Amniotic stem cell (primary cell): ENCODE measurements at regions not wholly inside any gene's neighbourhood (a gene's known extent, or its start where the extent isn't known, plus 50 kb on each side); places are given as distances from the start of the nearest gene placed in this dataset.

Experiments used
- DNase-seq: peaks from one replicate; lab custom pipeline; 2025; lab: John Stamatoyannopoulos, UW

DNA sequence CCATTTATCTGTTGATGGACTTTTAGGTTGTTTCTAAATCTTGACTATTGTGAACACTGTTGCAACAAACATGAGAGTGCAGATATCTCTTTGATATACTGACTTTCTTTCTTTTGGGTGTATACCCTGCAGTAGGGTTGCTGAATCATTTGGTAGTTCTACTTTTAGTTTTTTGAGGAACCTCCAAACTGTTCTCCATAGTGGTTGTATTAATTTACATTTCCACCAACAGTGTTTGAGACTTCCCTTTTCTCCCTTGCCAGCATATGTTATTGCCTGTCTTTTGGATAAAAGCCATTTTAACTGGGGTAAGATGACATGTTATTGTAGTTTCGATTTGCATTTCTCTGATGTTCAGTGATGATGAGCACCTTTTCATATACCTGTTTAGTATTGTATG, 330.0 kb downstream of the DDX10 start:
- no peak for DNase-seq

DNA sequence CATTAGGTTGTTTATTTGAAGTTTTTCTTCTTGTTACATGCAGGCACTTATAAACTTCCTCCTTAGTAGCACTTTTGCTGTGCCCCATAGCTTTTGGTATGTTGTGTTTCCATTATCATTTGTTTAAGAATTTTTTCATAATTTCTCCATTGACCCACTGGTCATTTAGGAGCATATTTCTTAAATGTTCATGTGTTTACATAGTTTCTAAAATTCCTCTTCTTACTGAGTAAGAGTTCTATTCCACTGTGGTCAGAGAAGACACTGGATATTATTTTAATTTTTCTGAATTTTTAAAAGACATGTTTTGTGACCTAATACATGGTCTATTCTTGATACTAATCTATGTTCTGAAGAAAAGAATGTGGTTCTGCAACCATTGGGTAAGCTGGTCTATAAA, 333.0 kb downstream of the DDX10 start:
- no peak for DNase-seq

DNA sequence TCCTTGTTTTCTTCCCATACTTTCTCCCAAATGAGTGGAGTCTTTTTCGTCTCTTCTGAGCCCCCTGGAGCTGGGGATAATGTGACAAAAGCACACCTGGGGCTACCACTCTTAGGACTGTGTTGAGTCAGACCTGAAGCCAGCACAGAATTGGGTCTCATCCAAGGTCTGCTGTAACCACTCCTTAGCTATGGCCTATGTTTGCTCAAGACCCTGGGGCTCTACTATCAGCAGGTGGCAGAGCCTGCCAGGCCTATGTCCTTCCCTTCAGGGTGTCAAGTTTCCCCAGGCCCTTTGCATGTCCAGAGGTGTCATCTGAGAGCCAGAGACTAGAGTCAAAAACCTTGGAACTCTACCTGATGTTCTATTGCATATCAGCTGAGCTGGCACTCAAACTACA, 335.7 kb downstream of the DDX10 start:
- no peak for DNase-seq

DNA sequence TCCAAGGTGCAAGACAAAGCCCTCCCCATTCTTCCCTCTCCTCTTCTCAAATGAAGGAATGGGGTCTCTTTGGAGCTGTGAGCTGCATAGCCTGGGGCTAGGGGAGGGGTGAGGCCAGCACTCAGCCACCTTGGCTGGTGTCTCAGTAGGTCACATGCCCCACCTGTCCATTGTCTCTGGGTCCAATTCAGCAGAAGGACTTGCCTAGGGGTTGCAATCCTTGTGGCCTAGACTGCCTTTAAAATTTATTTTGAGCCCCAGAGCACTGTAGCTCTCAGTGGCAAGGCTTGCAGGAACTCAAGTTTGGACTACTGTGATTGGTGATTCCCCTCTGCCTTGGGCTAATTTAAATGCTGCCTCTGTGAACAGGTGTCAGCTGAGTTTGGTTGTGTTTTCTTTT, 336.7 kb downstream of the DDX10 start:
- no peak for DNase-seq

DNA sequence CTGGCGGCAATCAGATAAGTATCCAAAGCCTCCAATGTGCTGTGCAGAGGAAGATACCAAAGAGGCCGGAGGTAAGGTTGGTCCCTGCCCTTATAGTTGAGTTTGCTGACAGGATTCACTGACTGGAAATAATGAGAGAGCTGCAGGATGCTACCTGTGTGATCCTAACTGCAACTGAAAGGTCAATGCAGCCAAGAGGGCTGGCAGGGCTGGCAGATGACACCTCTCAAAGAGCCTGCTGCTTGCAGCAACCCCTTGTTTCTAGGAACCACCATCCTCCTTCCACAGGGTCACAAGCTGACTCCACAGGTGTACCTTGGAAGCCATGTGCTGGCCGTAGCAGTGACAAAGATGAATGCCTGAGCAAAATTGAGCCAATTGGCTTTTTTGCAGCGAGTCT, 348.1 kb downstream of the DDX10 start:
- no peak for DNase-seq

DNA sequence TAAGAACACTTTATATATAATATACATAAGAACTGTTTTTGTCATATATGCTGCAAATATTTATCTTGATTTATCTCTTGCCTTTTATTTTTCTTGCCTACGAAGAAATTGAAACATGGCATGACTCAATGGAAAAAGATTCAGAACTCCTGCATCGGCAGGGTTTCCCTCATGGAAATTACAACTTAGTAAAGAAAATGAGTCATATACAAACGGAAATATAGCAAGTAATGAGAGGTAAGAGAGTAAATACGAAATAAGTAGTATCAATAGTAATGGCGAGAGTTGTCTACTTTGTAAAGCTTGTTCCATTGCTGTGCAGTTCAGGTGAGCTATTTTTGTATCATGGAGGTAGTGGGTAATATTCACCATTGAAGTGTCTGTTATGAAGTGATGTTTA, 350.4 kb downstream of the DDX10 start:
- DNase-seq: peak; percentile 57

DNA sequence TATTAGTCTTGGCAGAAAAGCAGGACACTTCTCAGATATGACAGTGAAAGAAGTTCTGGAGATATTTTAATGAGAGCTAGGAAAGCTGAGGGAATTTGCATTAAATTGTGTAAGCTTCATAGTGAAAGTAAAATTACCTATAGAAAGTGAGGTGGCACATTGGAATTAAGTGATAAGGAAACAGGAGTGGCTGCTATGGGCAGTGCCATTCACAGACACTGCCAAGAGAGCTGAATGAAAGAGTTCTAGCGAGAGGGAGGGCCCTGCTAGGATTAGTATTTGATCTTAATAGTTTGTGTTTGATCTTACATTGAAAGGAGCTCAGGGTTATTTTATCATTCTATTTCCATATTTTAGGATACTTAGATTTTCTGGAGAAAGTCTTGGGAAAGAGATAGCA, 351.9 kb downstream of the DDX10 start:
- no peak for DNase-seq

DNA sequence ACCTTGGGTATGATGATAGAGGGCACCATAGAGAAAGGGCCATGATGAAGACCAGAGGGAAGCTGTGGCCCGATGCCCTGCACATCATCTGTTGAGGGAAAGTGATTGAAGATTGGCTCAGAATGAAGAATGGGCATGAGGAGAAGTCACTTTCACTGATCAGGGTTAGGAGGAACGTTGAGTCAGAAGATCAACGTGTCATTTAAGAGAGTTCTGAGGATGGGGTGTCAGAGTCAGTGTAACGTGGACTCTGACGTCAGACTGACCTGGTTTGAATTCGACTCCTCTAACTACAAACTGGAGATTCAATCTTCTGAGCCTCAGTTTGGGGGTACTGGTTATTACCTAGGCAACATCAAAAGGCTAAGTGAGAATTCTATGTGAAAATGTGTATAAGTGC, 352.6 kb downstream of the DDX10 start:
- DNase-seq: no peak

DNA sequence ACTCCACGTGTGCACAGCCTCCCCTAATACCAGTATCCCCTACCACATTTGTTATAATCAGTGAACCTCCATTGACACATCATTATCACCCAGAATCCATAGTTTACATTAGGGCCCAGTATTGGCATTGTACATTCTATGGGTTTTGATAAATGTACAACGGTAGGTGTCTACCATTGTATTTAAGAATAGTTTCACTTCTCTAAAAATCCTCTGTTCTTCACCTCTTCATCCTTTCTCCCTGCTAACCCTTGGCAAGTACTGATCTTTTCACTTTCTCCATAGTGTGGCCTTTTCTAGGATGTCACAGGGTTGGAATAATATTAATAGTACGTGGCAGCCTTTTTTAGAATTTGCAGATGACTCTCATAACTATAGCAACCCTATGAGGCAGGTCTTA, 353.8 kb downstream of the DDX10 start:
- no peak for DNase-seq

DNA sequence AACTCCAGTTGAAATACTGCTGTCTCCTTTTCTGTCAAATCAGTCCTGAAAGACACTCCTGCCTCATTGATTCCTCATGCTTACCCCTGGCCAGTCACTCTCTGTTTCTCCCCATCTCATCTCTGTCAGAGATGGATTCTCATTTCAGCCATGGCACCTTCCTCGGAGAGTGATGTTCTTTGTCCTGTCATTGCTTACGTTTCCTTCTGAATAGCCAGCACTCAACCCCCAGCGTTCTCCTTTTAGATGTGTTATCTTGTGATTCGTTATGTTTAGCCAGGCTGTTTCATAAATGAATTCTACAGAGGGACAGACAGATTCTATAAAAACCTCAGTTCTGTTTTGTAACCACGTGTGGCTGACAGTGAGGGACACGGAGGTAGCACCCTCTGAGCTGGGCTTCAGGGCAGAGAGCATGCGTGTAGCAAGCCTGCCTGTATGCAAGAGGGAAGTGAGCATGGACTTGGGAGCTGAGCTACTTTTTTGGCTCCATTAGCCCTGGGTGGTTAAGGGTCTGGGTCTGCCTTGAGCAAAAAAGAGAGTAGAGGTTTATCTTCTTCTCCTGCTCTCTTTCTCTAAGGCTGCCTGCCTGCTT, 354.6 kb downstream of the DDX10 start:
- DNase-seq: no peak

DNA sequence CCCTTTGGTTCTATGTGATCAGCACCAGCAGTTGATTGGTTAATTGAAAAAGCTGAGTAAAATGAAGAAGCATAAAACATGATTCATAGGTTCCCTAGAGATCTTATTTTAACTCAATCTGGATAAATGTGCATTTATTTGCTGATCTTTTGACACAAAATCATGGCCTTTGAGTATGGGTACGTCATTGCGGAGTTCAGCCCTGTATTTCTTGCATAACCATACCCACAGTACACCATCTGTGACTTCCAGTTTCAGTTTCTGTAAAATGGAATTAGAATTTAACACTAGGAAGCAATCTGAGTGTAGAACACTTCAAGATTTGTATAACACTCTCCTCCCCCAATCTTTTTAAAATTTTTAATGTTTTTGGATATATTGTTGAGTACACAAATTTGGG, 358.2 kb downstream of the DDX10 start:
- no peak for DNase-seq

DNA sequence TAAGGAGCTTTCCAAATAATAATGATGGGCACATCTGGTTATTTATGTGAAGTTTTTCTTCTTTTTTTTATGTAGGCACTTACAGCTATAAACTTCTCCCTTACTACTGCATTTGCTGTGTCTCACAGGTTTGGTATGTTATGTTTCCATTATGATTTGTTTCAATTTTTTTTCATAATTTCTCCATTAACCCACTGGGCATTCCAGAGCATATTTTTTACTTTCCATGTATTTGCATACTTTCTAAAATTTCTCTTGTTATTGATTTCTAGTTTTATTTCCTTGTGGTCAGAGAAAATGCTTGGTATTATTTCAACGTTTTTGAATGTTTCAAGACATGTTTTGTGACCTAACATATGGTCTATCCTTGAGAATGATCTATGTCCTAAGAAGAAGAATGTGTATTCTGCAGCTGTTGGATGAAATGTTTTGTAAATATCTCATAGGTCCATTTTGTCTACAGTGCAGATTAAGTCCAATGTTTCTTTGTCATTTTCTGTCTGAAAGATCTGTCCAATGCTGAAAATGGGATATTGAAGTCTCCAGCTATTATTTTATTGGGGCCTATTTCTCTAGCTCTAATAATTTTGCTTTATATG, 362.1 kb downstream of the DDX10 start:
- DNase-seq: no peak

DNA sequence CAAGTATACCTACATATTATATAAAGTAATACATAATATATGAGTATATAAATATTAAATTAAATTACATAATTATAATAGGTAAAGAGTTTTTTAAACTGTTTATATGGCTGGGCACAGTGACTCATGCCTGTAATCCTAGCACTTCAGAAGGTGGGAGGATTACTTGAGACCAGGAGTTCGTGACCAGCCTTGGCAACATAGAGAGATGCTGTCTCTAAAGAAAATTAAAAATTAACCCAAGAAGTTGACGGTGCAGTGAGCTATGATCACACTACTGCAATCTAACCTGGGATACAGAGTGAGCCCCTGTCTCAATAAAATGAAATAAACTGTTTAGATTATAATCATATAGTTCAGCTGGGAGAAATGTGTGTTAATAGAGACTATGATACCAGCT, 363.0 kb downstream of the DDX10 start:
- no peak for DNase-seq

DNA sequence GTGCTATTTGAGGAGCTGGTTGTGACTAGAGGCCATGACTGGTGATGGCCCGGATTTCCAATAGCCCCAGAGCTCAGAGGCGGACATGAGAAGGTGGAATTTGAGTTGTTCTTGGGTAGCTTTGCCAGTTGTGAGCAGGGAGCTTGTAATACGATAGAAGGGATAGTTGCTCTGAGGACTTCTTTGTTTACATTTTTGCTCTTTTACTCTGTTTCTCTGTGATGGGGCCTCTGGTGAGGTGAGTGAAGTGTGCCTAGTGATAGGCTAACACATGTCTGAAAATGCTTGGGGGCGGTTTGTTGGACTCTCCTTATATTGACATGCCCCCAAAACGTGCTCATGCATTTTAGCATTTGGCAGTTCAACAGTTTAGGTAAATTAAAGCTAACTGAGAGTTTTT, 365.1 kb downstream of the DDX10 start:
- no peak for DNase-seq

DNA sequence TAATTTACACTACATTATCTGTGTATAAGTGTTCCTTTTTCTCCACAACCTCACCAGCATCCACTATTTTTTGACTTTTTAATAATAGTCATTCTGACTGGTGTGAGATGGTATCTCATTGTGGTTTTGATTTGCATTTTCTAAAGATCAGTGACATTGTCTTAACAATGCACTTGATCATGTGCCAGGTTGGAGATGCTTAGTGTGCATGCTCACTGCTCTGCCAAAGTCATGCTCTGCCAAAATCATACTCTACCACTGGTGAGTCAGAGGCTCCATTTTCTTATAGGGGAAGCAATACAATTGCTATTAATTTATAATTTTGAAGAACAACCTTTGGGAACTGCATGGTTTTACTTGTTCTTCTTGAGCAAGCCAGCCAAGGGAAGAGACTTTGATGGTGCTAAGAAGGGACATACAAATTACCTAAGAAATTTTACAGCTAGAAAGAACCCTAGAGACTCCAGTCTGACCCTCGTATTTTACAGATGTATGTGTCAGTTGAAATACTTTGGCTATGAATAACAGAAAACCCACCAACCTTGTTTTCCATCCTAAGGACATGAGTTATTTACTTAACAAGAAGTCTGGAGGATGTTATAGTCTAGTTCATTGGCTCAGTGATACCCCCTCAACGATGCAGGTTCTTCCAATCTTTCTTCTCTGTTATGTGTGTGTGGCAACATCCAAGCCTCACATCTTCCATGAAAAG, 368.9 kb downstream of the DDX10 start:
- DNase-seq: peak; percentile 61

DNA sequence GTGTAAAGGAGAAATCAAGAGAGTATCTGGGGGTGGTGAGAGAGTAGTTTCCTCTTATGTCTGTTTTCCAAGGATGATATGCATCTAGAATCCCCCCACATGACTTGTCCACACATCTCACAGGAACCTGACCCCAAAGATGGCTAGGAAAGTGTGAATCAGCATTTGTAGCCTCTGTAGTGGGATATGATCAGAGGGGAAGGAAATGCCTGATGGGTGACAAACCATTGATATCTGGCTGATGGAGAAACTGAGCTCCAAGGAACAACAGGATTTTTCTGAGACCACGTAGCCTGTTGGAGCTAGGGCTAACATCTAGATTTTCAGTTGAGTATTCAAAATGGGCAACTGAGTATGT, 369.4 kb downstream of the DDX10 start:
- no peak for DNase-seq

DNA sequence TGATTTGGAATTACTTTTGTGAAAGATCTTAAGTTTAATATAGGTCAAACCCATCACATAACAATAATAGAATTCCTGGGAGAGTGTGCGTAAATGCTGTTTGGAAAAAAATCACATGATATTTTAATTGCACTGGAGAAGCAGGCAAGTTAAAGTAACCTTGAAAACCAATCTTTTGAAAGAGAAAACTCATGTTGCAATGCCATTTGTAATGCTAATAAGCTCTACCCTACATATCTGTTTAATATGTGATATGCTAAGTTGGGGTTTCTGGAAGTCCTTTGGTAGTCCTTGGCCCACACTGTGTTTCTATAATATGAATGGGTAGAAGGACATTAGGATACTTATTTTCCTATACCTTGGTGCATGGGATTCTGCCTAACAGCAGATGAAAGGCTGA, 370.4 kb downstream of the DDX10 start:
- no peak for DNase-seq

DNA sequence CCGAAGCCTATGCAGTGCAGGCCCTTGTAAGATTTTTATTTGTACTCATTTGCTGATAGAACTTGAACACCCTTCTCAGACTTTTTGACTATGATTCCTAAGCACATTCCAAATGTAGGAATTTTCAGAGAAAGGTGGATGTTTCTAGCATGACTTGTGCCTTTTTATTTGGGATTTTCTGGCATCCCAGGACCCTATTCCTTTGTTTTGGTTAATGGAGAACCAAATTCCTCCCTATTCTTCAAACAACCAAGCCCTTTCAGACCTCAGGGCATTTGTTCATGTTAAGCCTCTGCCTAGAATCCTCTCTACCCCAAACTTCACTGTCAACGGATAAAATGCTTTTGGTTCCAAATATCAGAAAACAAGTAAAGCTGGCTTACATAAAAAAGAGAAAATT, 371.1 kb downstream of the DDX10 start:
- no peak for DNase-seq

DNA sequence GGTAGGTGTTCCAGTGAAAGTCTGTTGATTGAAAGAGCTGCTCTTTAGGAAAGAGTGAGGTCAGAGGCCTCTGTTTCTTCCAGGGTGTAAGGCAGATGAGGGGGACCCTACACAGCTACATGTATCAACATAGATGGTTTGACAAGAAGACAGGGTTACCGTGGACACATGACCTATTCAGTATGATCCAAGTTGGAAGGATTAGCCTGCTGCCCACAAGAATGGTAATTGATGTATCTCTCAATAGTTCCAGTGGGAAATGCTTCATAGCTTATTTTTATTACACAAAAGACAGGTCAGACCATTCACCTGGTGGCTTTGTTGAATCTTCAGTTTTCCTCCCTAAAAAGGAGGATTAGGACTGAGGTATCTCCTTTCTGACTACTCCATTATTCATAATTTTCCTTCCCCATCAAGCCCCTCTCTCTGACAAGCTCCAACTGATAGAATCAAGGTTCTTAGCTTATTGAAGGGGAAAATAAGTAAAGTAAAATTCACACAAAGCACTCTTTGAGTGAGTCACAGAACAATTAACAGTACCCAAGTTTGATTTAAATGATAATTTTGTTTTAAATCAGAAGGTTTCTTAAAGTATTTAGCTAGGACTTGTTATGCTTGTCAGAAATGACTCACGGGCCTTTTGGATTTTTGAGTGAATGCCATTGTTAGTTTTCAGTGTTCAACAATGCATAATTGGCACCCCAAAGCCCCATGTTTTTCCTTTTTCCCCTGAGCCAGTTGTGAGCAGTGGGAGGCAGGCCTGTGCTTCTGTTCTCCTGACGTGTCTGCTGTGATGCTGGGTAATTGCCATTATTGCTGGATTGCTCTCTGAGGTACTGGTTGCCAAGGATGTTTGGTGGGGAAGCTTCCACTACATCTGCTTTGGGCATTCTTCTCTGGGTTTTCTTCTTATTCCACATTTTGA, 373.2 kb downstream of the DDX10 start:
- DNase-seq: no peak

DNA sequence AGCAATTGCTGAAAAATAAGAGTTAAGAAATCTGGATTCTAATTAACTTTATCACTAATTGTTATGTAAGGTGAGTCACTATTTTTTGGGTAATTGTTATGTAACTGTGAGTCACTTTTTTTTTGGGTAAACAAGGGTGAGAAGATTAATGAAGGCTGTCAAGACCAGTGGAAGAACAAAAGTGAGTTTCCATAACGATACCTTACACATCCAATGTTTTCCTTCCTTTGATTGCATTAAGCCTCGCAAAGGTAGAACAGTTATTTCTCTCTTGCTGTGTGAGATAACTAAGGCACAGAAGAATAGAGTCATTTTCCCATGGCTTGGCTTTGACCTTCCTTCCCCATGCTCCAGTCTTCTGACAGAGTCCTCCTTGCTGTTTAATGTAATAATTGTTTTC, 374.7 kb downstream of the DDX10 start:
- DNase-seq: no peak

DNA sequence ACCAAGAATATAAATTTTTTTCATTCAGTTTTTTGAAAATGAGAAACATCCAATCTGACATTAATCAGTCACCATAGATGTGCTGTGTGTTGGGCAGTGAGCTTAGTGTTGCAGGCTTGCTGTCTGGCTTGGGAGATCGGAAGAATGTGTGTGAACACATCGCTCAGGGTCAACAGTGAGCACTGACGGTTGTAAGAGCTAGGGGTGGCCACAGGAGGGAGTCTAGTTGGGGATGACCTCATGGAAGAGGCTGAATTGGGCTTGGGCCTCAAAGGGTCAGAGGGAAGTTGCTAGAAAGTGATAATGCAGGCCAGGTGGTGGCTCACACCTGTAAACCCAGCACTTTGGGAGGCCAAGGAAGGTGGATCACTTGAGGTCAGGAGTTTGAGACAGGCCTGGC, 375.4 kb downstream of the DDX10 start:
- DNase-seq: no peak

DNA sequence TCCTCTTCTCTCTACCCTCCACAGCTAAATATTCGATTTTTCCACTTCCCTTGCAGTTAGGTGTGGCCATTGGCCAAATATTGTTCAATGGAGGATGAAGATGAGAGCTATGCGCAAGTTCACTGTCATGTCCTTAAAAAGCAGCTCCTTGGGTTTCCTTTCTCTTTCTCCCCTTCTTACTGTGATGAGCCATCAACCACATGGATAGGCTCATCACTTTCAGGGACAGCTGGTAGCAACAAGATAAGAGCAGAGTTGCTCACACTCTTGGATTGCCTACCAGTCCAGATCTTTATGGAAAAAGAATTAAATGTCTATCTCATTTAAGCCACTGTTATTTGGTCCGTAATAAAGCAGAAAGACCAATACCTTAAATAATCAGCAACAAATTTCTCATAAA, 377.0 kb downstream of the DDX10 start:
- no peak for DNase-seq

DNA sequence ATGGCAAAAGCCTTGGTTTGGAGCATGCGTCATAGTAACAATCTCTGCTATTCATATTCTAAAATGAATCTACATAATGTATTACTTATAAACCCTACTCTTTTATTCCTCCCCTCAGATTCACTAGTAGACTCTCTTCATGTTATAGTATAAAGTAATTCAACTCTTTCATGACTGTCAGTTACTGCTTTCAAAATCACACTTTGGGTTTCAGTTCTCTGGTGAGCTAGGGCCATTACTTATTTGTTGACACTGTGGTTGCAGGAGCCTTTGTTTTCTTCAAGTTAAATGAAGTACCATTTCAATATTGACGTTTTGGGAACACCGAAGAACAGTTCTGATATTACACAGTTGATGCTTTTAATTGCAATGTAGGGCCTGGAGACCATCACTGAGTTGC, 378.4 kb downstream of the DDX10 start:
- DNase-seq: no peak
